ENCODE measurements at regions not wholly inside any gene's neighbourhood (a gene's known extent, or its start where the extent isn't known, plus 50 kb on each side); places are given as distances from the start of the nearest gene placed in this dataset.
"Not testable (repeated sequence)": the region's sequence is repeated elsewhere in the genome, so short reads cannot be mapped to it uniquely, and the experiment has no call there.

GRCh38 chr6:21935561-21936028 lies 342.0 kb downstream of the SOX4 start:
- Histone ChIP-seq H3K4me2 (ENCODE audit: insufficient read depth, low read length) (no peak overlapping the region), H3K9ac (ENCODE audit: low read depth, low read length) (no peak overlapping the region), H3K36me3 (ENCODE audit: insufficient read depth, low read length) (peaks cover 3% of the 10 kb centered on the region; the same call in 1 of the 2 replicates), H3K4me3 (ENCODE audit: low read depth in 1 of 2, low read length in 2 of 2) (no peak overlapping the region), H3K79me2 (ENCODE audit: insufficient read depth, low read length) (peaks cover 3% of the 10 kb centered on the region; the same call in 1 of the 2 replicates), H3K27me3 (ENCODE audit: insufficient read depth, low read length, poor library complexity) (no peaks in the 10 kb centered on the region), H4K20me1 (ENCODE audit: insufficient read depth, low read length) (no peaks in the 10 kb centered on the region), H3K27ac (ENCODE audit: low read length) (no peak overlapping the region; the same call in 1 of the 2 replicates), H3K4me1 (ENCODE audit: insufficient read depth, low read length) (no peaks in the 10 kb centered on the region), H2AFZ (ENCODE audit: low read depth, low read length) (no peak overlapping the region), H3K9me3 (ENCODE audit: insufficient read depth, low read length, severe bottlenecking) (no peaks in the 10 kb centered on the region)
- ATAC-seq (ENCODE audit: insufficient read depth, low read depth), result peak; percentile 68; the same call in 2 of the 3 replicates
- peak; percentile 54 for DNase-seq
- TF ChIP-seq, protein P1, sequence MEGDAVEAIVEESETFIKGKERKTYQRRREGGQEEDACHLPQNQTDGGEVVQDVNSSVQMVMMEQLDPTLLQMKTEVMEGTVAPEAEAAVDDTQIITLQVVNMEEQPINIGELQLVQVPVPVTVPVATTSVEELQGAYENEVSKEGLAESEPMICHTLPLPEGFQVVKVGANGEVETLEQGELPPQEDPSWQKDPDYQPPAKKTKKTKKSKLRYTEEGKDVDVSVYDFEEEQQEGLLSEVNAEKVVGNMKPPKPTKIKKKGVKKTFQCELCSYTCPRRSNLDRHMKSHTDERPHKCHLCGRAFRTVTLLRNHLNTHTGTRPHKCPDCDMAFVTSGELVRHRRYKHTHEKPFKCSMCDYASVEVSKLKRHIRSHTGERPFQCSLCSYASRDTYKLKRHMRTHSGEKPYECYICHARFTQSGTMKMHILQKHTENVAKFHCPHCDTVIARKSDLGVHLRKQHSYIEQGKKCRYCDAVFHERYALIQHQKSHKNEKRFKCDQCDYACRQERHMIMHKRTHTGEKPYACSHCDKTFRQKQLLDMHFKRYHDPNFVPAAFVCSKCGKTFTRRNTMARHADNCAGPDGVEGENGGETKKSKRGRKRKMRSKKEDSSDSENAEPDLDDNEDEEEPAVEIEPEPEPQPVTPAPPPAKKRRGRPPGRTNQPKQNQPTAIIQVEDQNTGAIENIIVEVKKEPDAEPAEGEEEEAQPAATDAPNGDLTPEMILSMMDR (IDR thresholded peaks at IDR 0.05; ENCODE audit: borderline replicate concordance, extremely low read depth, low read length, poor library complexity, severe bottlenecking), result peak; percentile 72
- TF ChIP-seq EZH2 (IDR thresholded peaks at IDR 0.05; ENCODE audit: borderline replicate concordance, low read depth, low read length, severe bottlenecking), result no peak

DNA sequence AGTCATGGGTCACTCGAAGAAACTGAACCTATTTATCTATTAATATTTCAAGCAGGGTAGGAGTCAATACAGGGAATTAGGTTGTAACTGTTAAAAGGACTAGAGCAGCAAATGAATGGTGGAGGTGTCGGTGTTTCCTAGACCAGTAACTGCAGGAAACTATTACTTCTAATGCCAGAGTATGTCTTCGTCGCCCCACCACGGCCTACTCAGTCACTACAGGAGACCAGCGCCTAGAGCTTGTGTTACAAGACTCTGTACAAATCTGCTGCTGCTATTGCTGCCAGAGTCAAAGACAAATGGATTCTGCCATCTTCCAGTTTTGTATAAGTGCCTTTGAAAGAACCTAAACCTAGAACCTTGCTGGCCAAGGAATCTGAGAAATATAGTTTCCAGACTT lies 343.9 kb downstream of the SOX4 start:
- H3K4me2 ChIP-seq (ENCODE audit: insufficient read depth, low read length), result no peak overlapping the region
- DNase-seq, result no peak
- H3K9ac ChIP-seq (ENCODE audit: low read depth, low read length), result no peak overlapping the region
- TF ChIP-seq, protein P1 (IDR thresholded peaks at IDR 0.05; ENCODE audit: borderline replicate concordance, extremely low read depth, low read length, poor library complexity, severe bottlenecking), result no peak
- no peak for TF ChIP-seq EZH2 (IDR thresholded peaks at IDR 0.05; ENCODE audit: borderline replicate concordance, low read depth, low read length, severe bottlenecking)
- no peak overlapping the region for H3K4me3 ChIP-seq (ENCODE audit: low read depth in 1 of 2, low read length in 2 of 2)
- H3K4me1 ChIP-seq (ENCODE audit: insufficient read depth, low read length), result no peaks in the 10 kb centered on the region
- H3K9me3 ChIP-seq (ENCODE audit: insufficient read depth, low read length, severe bottlenecking), result no peaks in the 10 kb centered on the region
- H2AFZ ChIP-seq (ENCODE audit: low read depth, low read length), result no peak overlapping the region
- H4K20me1 ChIP-seq (ENCODE audit: insufficient read depth, low read length), result no peaks in the 10 kb centered on the region
- H3K27me3 ChIP-seq (ENCODE audit: insufficient read depth, low read length, poor library complexity), result no peaks in the 10 kb centered on the region
- no peak overlapping the region for H3K27ac ChIP-seq (ENCODE audit: low read length)
- peaks cover 6% of the 10 kb centered on the region; the same call in 1 of the 2 replicates for H3K79me2 ChIP-seq (ENCODE audit: insufficient read depth, low read length)
- no peak for ATAC-seq (ENCODE audit: insufficient read depth, low read depth)
- no peaks in the 10 kb centered on the region for H3K36me3 ChIP-seq (ENCODE audit: insufficient read depth, low read length)

DNA sequence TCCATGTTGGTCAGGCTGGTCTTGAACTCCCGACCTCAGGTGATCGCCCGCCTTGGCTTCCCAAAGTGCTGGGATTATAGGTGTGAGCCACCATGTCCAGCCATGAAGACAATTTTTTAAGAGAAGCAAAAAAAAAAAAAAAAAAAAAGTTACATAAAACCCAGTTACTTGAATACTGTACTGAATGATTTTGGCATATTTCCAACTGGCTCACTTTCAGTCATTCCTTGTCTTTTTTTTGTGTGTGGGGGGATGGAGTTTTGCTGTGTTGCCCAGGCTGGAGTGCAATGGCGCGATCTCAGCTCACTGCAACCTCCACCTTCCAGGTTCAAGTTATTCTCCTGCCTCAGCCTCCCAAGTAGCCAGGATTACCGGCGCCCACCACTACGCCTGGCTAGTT lies 345.5 kb downstream of the SOX4 start:
- H2AFZ ChIP-seq (ENCODE audit: low read depth, low read length); ATAC-seq (ENCODE audit: insufficient read depth, low read depth); H3K4me3 ChIP-seq (ENCODE audit: low read depth in 1 of 2, low read length in 2 of 2); H3K9ac ChIP-seq (ENCODE audit: low read depth, low read length); H3K36me3 ChIP-seq (ENCODE audit: insufficient read depth, low read length); H3K79me2 ChIP-seq (ENCODE audit: insufficient read depth, low read length); H3K4me1 ChIP-seq (ENCODE audit: insufficient read depth, low read length); DNase-seq; H3K4me2 ChIP-seq (ENCODE audit: insufficient read depth, low read length); H3K9me3 ChIP-seq (ENCODE audit: insufficient read depth, low read length, severe bottlenecking); H3K27me3 ChIP-seq (ENCODE audit: insufficient read depth, low read length, poor library complexity); H3K27ac ChIP-seq (ENCODE audit: low read length); H4K20me1 ChIP-seq (ENCODE audit: insufficient read depth, low read length): not testable (repeated sequence)

- H2AFZ ChIP-seq (ENCODE audit: low read depth, low read length), result no peak overlapping the region
- no peak overlapping the region for H3K4me3 ChIP-seq (ENCODE audit: low read depth in 1 of 2, low read length in 2 of 2)
- DNase-seq (no peak), ATAC-seq (ENCODE audit: insufficient read depth, low read depth) (no peak)
- peaks cover 7% of the 10 kb centered on the region for H3K4me1 ChIP-seq (ENCODE audit: insufficient read depth, low read length)
- H3K4me2 ChIP-seq (ENCODE audit: insufficient read depth, low read length), result no peak overlapping the region
- H3K9ac ChIP-seq (ENCODE audit: low read depth, low read length), result no peak overlapping the region
- no peaks in the 10 kb centered on the region for H3K9me3 ChIP-seq (ENCODE audit: insufficient read depth, low read length, severe bottlenecking)
- H3K27ac ChIP-seq (ENCODE audit: low read length), result no peak overlapping the region
- no peaks in the 10 kb centered on the region for H3K27me3 ChIP-seq (ENCODE audit: insufficient read depth, low read length, poor library complexity)
- H3K36me3 ChIP-seq (ENCODE audit: insufficient read depth, low read length), result no peaks in the 10 kb centered on the region
- H4K20me1 ChIP-seq (ENCODE audit: insufficient read depth, low read length), result no peaks in the 10 kb centered on the region
- no peak for TF ChIP-seq EZH2 (IDR thresholded peaks at IDR 0.05; ENCODE audit: borderline replicate concordance, low read depth, low read length, severe bottlenecking)
- TF ChIP-seq, protein P1 (IDR thresholded peaks at IDR 0.05; ENCODE audit: borderline replicate concordance, extremely low read depth, low read length, poor library complexity, severe bottlenecking), result no peak
- H3K79me2 ChIP-seq (ENCODE audit: insufficient read depth, low read length), result peaks cover 3% of the 10 kb centered on the region; the same call in 1 of the 2 replicates
Measured at GRCh38 chr6:21941926-21942325, 348.4 kb downstream of the SOX4 start.
